Thoracic aorta (tissue), 2 donors: ENCODE measurements at regions not wholly inside any gene's neighbourhood (a gene's known extent, or its start where the extent isn't known, plus 50 kb on each side); places are given as distances from the start of the nearest gene placed in this dataset.

Experiments used
- ATAC-seq: fragments of 150-250 bp; one replicate; pipeline ENCODE4 v1.8.0; 2017; ENCODE audit warnings: low read depth; ENCODE audit not compliant: insufficient number of reproducible peaks, low FRiP score
- DNase-seq: peaks from one replicate; pipeline ENCODE4 v3.0.0-alpha.2; 2020; ENCODE audit warnings: low spot score
- H3K27ac ChIP-seq, 2 donors: fragments of 200-600 bp; sonication (generic); 1 replicate in 1 of 2; 2 replicates in 1 of 2; pipeline ENCODE4 v1.5.1; 2016; ENCODE audit warnings: mild to moderate bottlenecking in 2 of 2, moderate library complexity in 2 of 2
- H3K27me3 ChIP-seq: fragments of 200-600 bp; sonication (generic); replicated peaks from 2 replicates; pipeline ENCODE4 v1.6.0; 2016; ENCODE audit warnings: mild to moderate bottlenecking; ENCODE audit not compliant: insufficient read depth
- H3K36me3 ChIP-seq: fragments of 200-600 bp; sonication (generic); one replicate; pipeline ENCODE4 v1.5.1; 2016
- H3K4me1 ChIP-seq, 2 donors: fragments of 200-600 bp; sonication (generic); 1 replicate in 1 of 2; 2 replicates in 1 of 2; pipeline versions ENCODE4 v1.5.1 to v1.6.0; 2016; ENCODE audit warnings: low read depth in 2 of 2, mild to moderate bottlenecking in 1 of 2; ENCODE audit not compliant: control insufficient read depth in 1 of 2
- H3K4me3 ChIP-seq: fragments of 200-600 bp; sonication (generic); 2 replicates; pipeline ENCODE4 v1.5.1; 2016; ENCODE audit warnings: mild to moderate bottlenecking
- H3K9me3 ChIP-seq: fragments of 200-600 bp; sonication (generic); 2 replicates; pipeline ENCODE4 v1.5.1; 2016
- CTCF ChIP-seq: fragments of 200-600 bp; sonication (generic); IDR thresholded peaks from one replicate; pipeline ENCODE4 v1.5.1; 2019; ENCODE audit warnings: antibody characterized with exemption

GRCh38 chr16:66161942-66162341 is 204.5 kb upstream of the CDH5 start:
- DNase-seq (no peak), ATAC-seq (no peak)
- Histone ChIP-seq H3K36me3 (no peaks in the 10 kb centered on the region), H3K4me3 (no peak overlapping the region), H3K27me3 (no peaks in the 10 kb centered on the region), H3K27ac (no peak overlapping the region), H3K4me1 (no peaks in the 10 kb centered on the region), H3K9me3 (no peaks in the 10 kb centered on the region)
- no peak for TF ChIP-seq CTCF

DNA sequence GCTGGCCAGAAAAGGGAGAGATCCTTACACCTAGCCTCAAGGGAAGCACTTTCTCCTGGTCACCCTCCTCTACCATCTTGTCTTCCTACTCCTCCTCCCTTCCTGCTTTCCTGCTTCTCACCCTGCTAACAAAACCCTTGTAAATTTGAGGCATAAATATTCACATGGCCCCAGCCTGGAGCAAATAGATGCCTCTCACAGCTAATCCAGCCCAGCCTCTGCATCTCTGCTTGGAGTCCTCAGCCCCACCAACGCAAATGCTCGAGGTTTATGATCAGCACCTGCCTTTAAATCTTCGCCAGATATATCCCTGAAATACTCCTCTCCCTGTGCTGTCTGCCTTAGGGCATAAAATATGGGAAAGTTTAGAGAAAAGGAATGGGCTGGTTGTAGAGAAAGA is 205.2 kb upstream of the CDH5 start:
- ATAC-seq (no peak), DNase-seq (no peak)
- TF ChIP-seq CTCF = no peak
- no peak overlapping the region for H3K27ac ChIP-seq
- H3K9me3 ChIP-seq = no peaks in the 10 kb centered on the region
- no peaks in the 10 kb centered on the region for H3K27me3 ChIP-seq
- H3K4me1 ChIP-seq = no peaks in the 10 kb centered on the region
- H3K36me3 ChIP-seq = no peaks in the 10 kb centered on the region
- no peak overlapping the region for H3K4me3 ChIP-seq

DNA sequence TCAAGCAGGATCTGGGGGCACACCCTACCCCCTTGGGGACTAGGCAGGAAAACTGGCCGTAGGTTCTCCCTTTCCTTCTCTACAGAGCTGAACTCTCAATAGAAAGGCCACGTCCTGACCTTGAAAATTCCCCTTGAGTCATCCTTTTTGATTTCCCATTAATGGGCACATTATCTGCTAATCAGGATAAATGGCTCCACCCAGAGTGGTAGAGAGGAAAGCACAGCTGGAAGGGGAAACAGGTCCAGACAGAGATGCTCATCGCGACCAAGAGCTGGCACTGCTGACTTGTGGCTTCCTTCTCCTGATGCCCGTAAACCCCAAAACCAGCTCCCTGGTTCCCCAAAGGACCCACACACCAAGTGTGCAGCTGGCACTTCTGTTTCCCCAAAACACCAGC is 206.5 kb upstream of the CDH5 start:
- no peak for DNase-seq
- Histone ChIP-seq H3K27ac (no peak overlapping the region), H3K27me3 (no peaks in the 10 kb centered on the region), H3K36me3 (no peaks in the 10 kb centered on the region), H3K4me1 (no peaks in the 10 kb centered on the region), H3K9me3 (no peaks in the 10 kb centered on the region), H3K4me3 (no peak overlapping the region)
- ATAC-seq = no peak
- no peak for TF ChIP-seq CTCF

GRCh38 chr16:66156538-66156937 is 210.0 kb upstream of the CDH5 start:
- Histone ChIP-seq H3K27me3 (no peaks in the 10 kb centered on the region), H3K36me3 (no peaks in the 10 kb centered on the region), H3K27ac (no peak overlapping the region), H3K4me3 (no peak overlapping the region), H3K9me3 (no peaks in the 10 kb centered on the region), H3K4me1 (peaks cover 0 to 11% of the 10 kb centered on the region in 2 donors)
- no peak for TF ChIP-seq CTCF
- DNase-seq (no peak), ATAC-seq (no peak)

DNA sequence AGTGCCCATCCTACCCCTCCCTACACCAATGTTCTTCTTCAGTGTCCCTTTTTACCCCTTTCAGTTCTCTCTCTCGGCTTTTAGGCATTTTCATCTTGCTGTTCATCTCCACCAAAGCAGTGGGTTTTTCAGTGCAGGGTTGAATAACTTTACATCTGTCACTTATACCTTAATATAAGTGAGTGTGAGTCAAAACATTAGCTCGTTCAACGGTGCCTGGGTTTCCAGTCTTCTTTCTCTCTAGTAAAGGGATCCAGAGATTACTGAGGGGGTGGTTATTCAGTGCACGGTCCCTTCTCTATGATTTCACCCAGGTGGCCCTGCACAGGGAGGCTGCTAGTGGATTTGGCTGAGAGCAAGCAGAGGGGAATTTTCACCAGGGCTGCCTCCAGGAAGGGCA is 210.6 kb upstream of the CDH5 start:
- ATAC-seq = no peak
- TF ChIP-seq CTCF = no peak
- no peak overlapping the region for H3K27ac ChIP-seq
- H3K36me3 ChIP-seq = no peaks in the 10 kb centered on the region
- H3K4me1 ChIP-seq = peaks cover 0 to 11% of the 10 kb centered on the region in 2 donors
- no peaks in the 10 kb centered on the region for H3K9me3 ChIP-seq
- DNase-seq = no peak
- H3K27me3 ChIP-seq = no peaks in the 10 kb centered on the region
- H3K4me3 ChIP-seq = no peak overlapping the region
